HEK293 (cell line): ENCODE measurements at regions not wholly inside any gene's neighbourhood (a gene's known extent, or its start where the extent isn't known, plus 50 kb on each side); places are given as distances from the start of the nearest gene placed in this dataset.

Source experiments
- CTCF ChIA-PET: fragments of 350-600 bp; formaldehyde crosslinking; extraction: SDS; loops from one replicate; lab custom pipeline; 2021; ENCODE audit warnings: antibody characterized with exemption; lab: Yijun Ruan, JAX
- POLR2A ChIA-PET: fragments of 300-600 bp; formaldehyde crosslinking; extraction: SDS; loops from one replicate; lab custom pipeline; 2020; ENCODE audit warnings: antibody characterized with exemption, inconsistent platforms; lab: Yijun Ruan, JAX
- H3K27ac ChIP-seq: fragments of 200-500 bp; sonication (Bioruptor generic); 2 replicates; pipeline ENCODE4 v1.5.1; 2014; ENCODE audit warnings: low read depth, low read length, control low read depth, inconsistent platforms; ENCODE audit errors: extremely low read depth
- H3K36me3 ChIP-seq, 2 experiments: fragments of 200-500 bp in 1 of 2; sonication (Bioruptor generic) in 1 of 2; 1 replicate in 1 of 2; 2 replicates in 1 of 2; pipeline ENCODE4 v1.5.1; 2014 to 2017; ENCODE audit warnings: inconsistent platforms in 2 of 2, low read length in 2 of 2; ENCODE audit not compliant: control insufficient read depth in 2 of 2, insufficient read depth in 1 of 2
- H3K4me1 ChIP-seq: fragments of 200-500 bp; sonication (Bioruptor generic); 2 replicates; pipeline ENCODE4 v1.5.1; 2014; ENCODE audit warnings: mild to moderate bottlenecking, low read length, inconsistent platforms; ENCODE audit not compliant: control insufficient read depth, insufficient read depth
- H3K4me3 ChIP-seq: 2 replicates; pipeline ENCODE4 v1.5.1; 2011; ENCODE audit warnings: low read depth, mild to moderate bottlenecking, control low read depth, low read length, moderate library complexity
- H3K9me3 ChIP-seq: fragments of 200-500 bp; sonication (Bioruptor generic); 2 replicates; pipeline ENCODE4 v1.5.1; 2014; ENCODE audit warnings: low read depth, low read length, inconsistent platforms; ENCODE audit not compliant: control insufficient read depth, insufficient read depth
- BCL6B ChIP-seq: fragments of 450-650 bp; formaldehyde crosslinking; IDR thresholded peaks from 2 replicates; pipeline ENCODE4 v1.5.1; 2017; ENCODE audit warnings: missing biosample characterization, missing genetic modification characterization
- GLI4 ChIP-seq: fragments of 450-650 bp; formaldehyde crosslinking; IDR thresholded peaks from 2 replicates; pipeline ENCODE4 v1.5.1; 2016; ENCODE audit warnings: missing biosample characterization, missing genetic modification characterization
- KLF16 ChIP-seq: fragments of 450-650 bp; formaldehyde crosslinking; IDR thresholded peaks from 2 replicates; pipeline ENCODE4 v1.5.1; 2017; ENCODE audit warnings: missing biosample characterization, missing genetic modification characterization
- PRDM2 ChIP-seq: fragments of 450-650 bp; formaldehyde crosslinking; IDR thresholded peaks from 2 replicates; pipeline ENCODE4 v1.5.1; 2016; ENCODE audit warnings: missing biosample characterization, missing genetic modification characterization, borderline replicate concordance
- SALL2 ChIP-seq: fragments of 450-650 bp; formaldehyde crosslinking; IDR thresholded peaks from 2 replicates; pipeline ENCODE4 v1.5.0; 2017; ENCODE audit warnings: missing biosample characterization, mild to moderate bottlenecking, missing genetic modification characterization, borderline replicate concordance
- TRIM28 ChIP-seq: IDR thresholded peaks from 2 replicates; pipeline ENCODE4 v1.6.1; 2011; ENCODE audit warnings: low read length, control low read depth, borderline replicate concordance
- ZFHX2 ChIP-seq: fragments of 450-650 bp; formaldehyde crosslinking; conservative IDR thresholded peaks from 2 replicates; pipeline ENCODE4 v1.5.1; 2016; ENCODE audit warnings: missing biosample characterization, missing genetic modification characterization
- ZFP37 ChIP-seq: fragments of 450-650 bp; formaldehyde crosslinking; IDR thresholded peaks from 2 replicates; pipeline ENCODE4 v1.5.1; 2016; ENCODE audit warnings: missing biosample characterization, missing genetic modification characterization
- ZFP41 ChIP-seq: fragments of 450-650 bp; formaldehyde crosslinking; IDR thresholded peaks from 2 replicates; pipeline ENCODE4 v1.5.1; 2016; ENCODE audit warnings: missing biosample characterization, missing genetic modification characterization, borderline replicate concordance
- ZNF146 ChIP-seq: fragments of 450-650 bp; formaldehyde crosslinking; IDR thresholded peaks from 2 replicates; pipeline ENCODE4 v1.5.1; 2016; ENCODE audit warnings: missing biosample characterization, missing genetic modification characterization
- ZNF155 ChIP-seq: fragments of 450-650 bp; formaldehyde crosslinking; IDR thresholded peaks from 2 replicates; pipeline ENCODE4 v1.5.1; 2016; ENCODE audit warnings: missing biosample characterization, missing genetic modification characterization
- ZNF174 ChIP-seq: fragments of 450-650 bp; formaldehyde crosslinking; IDR thresholded peaks from 2 replicates; pipeline ENCODE4 v1.5.0; 2017; ENCODE audit warnings: missing biosample characterization, mild to moderate bottlenecking, missing genetic modification characterization
- ZNF184 ChIP-seq: fragments of 450-650 bp; IDR thresholded peaks from 2 replicates; pipeline ENCODE4 v1.5.1; 2018; ENCODE audit warnings: missing biosample characterization, mild to moderate bottlenecking, missing genetic modification characterization
- ZNF19 ChIP-seq: fragments of 450-650 bp; formaldehyde crosslinking; IDR thresholded peaks from 2 replicates; pipeline ENCODE4; 2016; ENCODE audit warnings: missing biosample characterization, missing genetic modification characterization, low read depth
- ZNF26 ChIP-seq: fragments of 450-650 bp; formaldehyde crosslinking; IDR thresholded peaks from 2 replicates; pipeline ENCODE4 v1.5.1; 2016; ENCODE audit warnings: missing biosample characterization, missing genetic modification characterization
- ZNF510 ChIP-seq: fragments of 450-650 bp; formaldehyde crosslinking; IDR thresholded peaks from 2 replicates; pipeline ENCODE4 v1.5.1; 2018; ENCODE audit warnings: mild to moderate bottlenecking, missing genetic modification characterization, missing biosample characterization; ENCODE audit not compliant: insufficient replicate concordance
- ZNF513 ChIP-seq: fragments of 450-650 bp; IDR thresholded peaks from 2 replicates; pipeline ENCODE4 v1.5.1; 2018; ENCODE audit warnings: missing biosample characterization, missing genetic modification characterization
- ZNF571 ChIP-seq: fragments of 450-650 bp; formaldehyde crosslinking; IDR thresholded peaks from 2 replicates; pipeline ENCODE4 v1.5.0; 2017; ENCODE audit warnings: missing biosample characterization, missing genetic modification characterization
- ZNF626 ChIP-seq: fragments of 450-650 bp; sonication (Bioruptor Pico); formaldehyde crosslinking; IDR thresholded peaks from 2 replicates; pipeline ENCODE4 v1.5.1; 2018; ENCODE audit warnings: missing biosample characterization, missing genetic modification characterization, inconsistent platforms
- ZNF639 ChIP-seq: fragments of 450-650 bp; formaldehyde crosslinking; IDR thresholded peaks from 2 replicates; pipeline ENCODE4 v1.5.1; 2016; ENCODE audit warnings: missing biosample characterization, missing genetic modification characterization
- ZNF664 ChIP-seq: fragments of 450-650 bp; formaldehyde crosslinking; IDR thresholded peaks from 2 replicates; pipeline ENCODE4 v1.5.1; 2016; ENCODE audit warnings: missing biosample characterization, missing genetic modification characterization
- ZNF677 ChIP-seq: fragments of 450-650 bp; IDR thresholded peaks from 2 replicates; pipeline ENCODE4 v1.5.0; 2018; ENCODE audit warnings: missing biosample characterization, mild to moderate bottlenecking, missing genetic modification characterization, moderate library complexity
- ZNF704 ChIP-seq: fragments of 450-650 bp; formaldehyde crosslinking; IDR thresholded peaks from 2 replicates; pipeline ENCODE4 v1.5.1; 2016; ENCODE audit warnings: missing biosample characterization, missing genetic modification characterization
- ZNF830 ChIP-seq: fragments of 450-650 bp; IDR thresholded peaks from 2 replicates; pipeline ENCODE4 v1.5.0; 2018; ENCODE audit warnings: missing biosample characterization, missing genetic modification characterization, low read depth, mild to moderate bottlenecking, moderate library complexity

GRCh38 chr1:68904477-68904876 is 407.6 kb upstream of the DEPDC1 start:
- Histone ChIP-seq H3K4me3 (no peak overlapping the region), H3K9me3 (no peaks in the 10 kb centered on the region), H3K4me1 (no peaks in the 10 kb centered on the region), H3K36me3 (no peaks in the 10 kb centered on the region), H3K27ac (no peak overlapping the region)
- ChIA-PET CTCF (interaction anchor here (0.6 kb wide), 1 partner anchor 818 kb away, joined by 3 read pairs; no protein-coding TSS in a partner anchor), POLR2A (no interaction called here)
- TF ChIP-seq ZNF626 (tag by site-specific recombination), result no peak
- no peak for TF ChIP-seq ZFP41
- no peak for TF ChIP-seq KLF16
- TF ChIP-seq GLI4 (tag by site-specific recombination), result no peak
- no peak for TF ChIP-seq ZNF19 (tag by site-specific recombination)
- no peak for TF ChIP-seq ZNF830
- TF ChIP-seq ZNF664 (tag by site-specific recombination), result no peak
- TF ChIP-seq ZNF174 (tag by site-specific recombination), result no peak
- no peak for TF ChIP-seq ZNF146 (tag by site-specific recombination)
- TF ChIP-seq ZNF184 (tag by site-specific recombination), result no peak
- TF ChIP-seq ZFP37, result no peak
- no peak for TF ChIP-seq ZNF513 (tag by site-specific recombination)
- TF ChIP-seq PRDM2, result no peak
- TF ChIP-seq ZNF677 (tag by site-specific recombination), result no peak
- no peak for TF ChIP-seq ZNF571
- no peak for TF ChIP-seq TRIM28
- no peak for TF ChIP-seq ZNF155
- TF ChIP-seq ZNF26 (tag by site-specific recombination), result no peak

GRCh38 chr1:68906431-68906830 is 409.5 kb upstream of the DEPDC1 start:
- ChIA-PET POLR2A (no interaction called here), CTCF (no interaction called here)
- no peak overlapping the region for H3K4me3 ChIP-seq
- no peaks in the 10 kb centered on the region for H3K9me3 ChIP-seq
- no peaks in the 10 kb centered on the region for H3K4me1 ChIP-seq
- no peaks in the 10 kb centered on the region for H3K36me3 ChIP-seq
- no peak overlapping the region for H3K27ac ChIP-seq
- no peak for TF ChIP-seq ZNF639 (tag by site-specific recombination)
- no peak for TF ChIP-seq ZNF510 (tag by site-specific recombination)
- TF ChIP-seq ZFHX2 (tag by site-specific recombination), result no peak
- no peak for TF ChIP-seq SALL2
- no peak for TF ChIP-seq ZNF704 (tag by site-specific recombination)
- TF ChIP-seq BCL6B (tag by site-specific recombination), result no peak
